ENCODE measurements at regions not wholly inside any gene's neighbourhood (a gene's known extent, or its start where the extent isn't known, plus 50 kb on each side); places are given as distances from the start of the nearest gene placed in this dataset.
"Not testable (repeated sequence)": the region's sequence is repeated elsewhere in the genome, so short reads cannot be mapped to it uniquely, and the experiment has no call there.

GRCh38 chr1:65621721-65622120, 171.0 kb upstream of the PDE4B start:
- CTCF ChIA-PET; H3K9me3 ChIP-seq; H3K27ac ChIP-seq (ENCODE audit: low read length); DNase-seq; H3K36me3 ChIP-seq (ENCODE audit: control insufficient read depth in 2 of 2, extremely low read depth in 1 of 2, insufficient read depth in 1 of 2, low read length in 1 of 2); H3K4me3 Mint-ChIP-seq; H3K4me3 ChIP-seq (ENCODE audit: control insufficient read depth in 1 of 2, extremely low read depth in 1 of 2, low read length in 1 of 2); POLR2A ChIA-PET; H3K4me1 ChIP-seq (ENCODE audit: control insufficient read depth in 1 of 2, extremely low read depth in 1 of 2, insufficient read depth in 2 of 2, low read length in 2 of 2); H3K27ac Mint-ChIP-seq; H3K9me3 Mint-ChIP-seq; ATAC-seq (replicated peaks in 1 of 4); H3K27me3 Mint-ChIP-seq; H3K36me3 Mint-ChIP-seq; H3K27me3 ChIP-seq (replicated peaks in 1 of 2; ENCODE audit: control insufficient read depth in 2 of 2, extremely low read depth in 1 of 2, insufficient read depth in 2 of 2, low read length in 1 of 2); H3K4me1 Mint-ChIP-seq: not testable (repeated sequence)
- WGBS (ENCODE audit: insufficient coverage) = 100% methylated on average over 1 of the region's 1 CpG

DNA sequence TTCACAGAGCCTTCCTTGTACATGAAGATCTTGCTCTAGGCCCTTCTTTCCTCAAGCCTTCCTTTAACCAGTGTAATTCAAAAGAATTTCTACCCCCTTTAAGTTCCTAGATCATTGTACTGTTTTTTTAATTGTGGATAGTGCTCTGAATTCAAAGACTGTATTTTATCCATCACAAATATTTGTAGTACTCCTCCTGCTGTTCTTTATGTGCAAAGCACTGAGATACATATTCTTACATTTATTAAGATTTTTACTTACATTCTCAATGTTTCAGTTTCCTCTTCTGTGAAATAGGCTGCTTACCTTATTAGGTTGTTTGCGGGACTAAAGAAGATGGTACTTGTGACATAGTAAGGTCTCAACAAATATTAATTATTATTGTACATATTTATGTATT, 168.8 kb upstream of the PDE4B start:
- H3K27me3 Mint-ChIP-seq = no peaks in the 10 kb centered on the region
- CTCF ChIA-PET = no interaction called here
- H3K27ac Mint-ChIP-seq = no peak overlapping the region
- POLR2A ChIA-PET = no interaction called here
- Histone ChIP-seq H3K4me1 (ENCODE audit: control insufficient read depth in 1 of 2, extremely low read depth in 1 of 2, insufficient read depth in 2 of 2, low read length in 2 of 2) (no peaks in the 10 kb centered on the region), H3K9me3 (no peaks in the 10 kb centered on the region), H3K4me3 (ENCODE audit: control insufficient read depth in 1 of 2, extremely low read depth in 1 of 2, low read length in 1 of 2) (no peak overlapping the region), H3K27ac (ENCODE audit: low read length) (no peak overlapping the region), H3K27me3 (replicated peaks in 1 of 2; ENCODE audit: control insufficient read depth in 2 of 2, extremely low read depth in 1 of 2, insufficient read depth in 2 of 2, low read length in 1 of 2) (no peaks in the 10 kb centered on the region), H3K36me3 (ENCODE audit: control insufficient read depth in 2 of 2, extremely low read depth in 1 of 2, insufficient read depth in 1 of 2, low read length in 1 of 2) (no peaks in the 10 kb centered on the region)
- H3K9me3 Mint-ChIP-seq = no peaks in the 10 kb centered on the region
- no peaks in the 10 kb centered on the region for H3K36me3 Mint-ChIP-seq
- WGBS (ENCODE audit: insufficient coverage) = no CpG with 5 or more reads among the region's 1 CpG
- H3K4me1 Mint-ChIP-seq = no peaks in the 10 kb centered on the region
- ATAC-seq (replicated peaks in 1 of 4) (no peak), DNase-seq (no peak)
- H3K4me3 Mint-ChIP-seq = no peak overlapping the region

- no peaks in the 10 kb centered on the region for H3K36me3 Mint-ChIP-seq
- no peak overlapping the region for H3K4me3 ChIP-seq (ENCODE audit: control insufficient read depth in 1 of 2, extremely low read depth in 1 of 2, low read length in 1 of 2)
- H3K9me3 ChIP-seq = no peaks in the 10 kb centered on the region
- no peaks in the 10 kb centered on the region for H3K36me3 ChIP-seq (ENCODE audit: control insufficient read depth in 2 of 2, extremely low read depth in 1 of 2, insufficient read depth in 1 of 2, low read length in 1 of 2)
- DNase-seq (no peak), ATAC-seq (replicated peaks in 1 of 4) (no peak)
- no peaks in the 10 kb centered on the region for H3K9me3 Mint-ChIP-seq
- no peak overlapping the region for H3K27ac ChIP-seq (ENCODE audit: low read length)
- H3K4me1 ChIP-seq (ENCODE audit: control insufficient read depth in 1 of 2, extremely low read depth in 1 of 2, insufficient read depth in 2 of 2, low read length in 2 of 2) = no peaks in the 10 kb centered on the region
- no peak overlapping the region for H3K4me3 Mint-ChIP-seq
- no peak overlapping the region for H3K27ac Mint-ChIP-seq
- H3K4me1 Mint-ChIP-seq = no peaks in the 10 kb centered on the region
- H3K27me3 ChIP-seq (replicated peaks in 1 of 2; ENCODE audit: control insufficient read depth in 2 of 2, extremely low read depth in 1 of 2, insufficient read depth in 2 of 2, low read length in 1 of 2) = no peaks in the 10 kb centered on the region
- H3K27me3 Mint-ChIP-seq = no peaks in the 10 kb centered on the region
- CTCF ChIA-PET = no interaction called here
- no CpG with 5 or more reads among the region's 2 CpGs for WGBS (ENCODE audit: insufficient coverage)
- POLR2A ChIA-PET = no interaction called here
Observed at GRCh38 chr1:65625528-65625927, 167.2 kb upstream of the PDE4B start.

- Histone ChIP-seq H3K4me3 (ENCODE audit: control insufficient read depth in 1 of 2, extremely low read depth in 1 of 2, low read length in 1 of 2) (no peak overlapping the region), H3K4me1 (ENCODE audit: control insufficient read depth in 1 of 2, extremely low read depth in 1 of 2, insufficient read depth in 2 of 2, low read length in 2 of 2) (no peaks in the 10 kb centered on the region), H3K36me3 (ENCODE audit: control insufficient read depth in 2 of 2, extremely low read depth in 1 of 2, insufficient read depth in 1 of 2, low read length in 1 of 2) (no peaks in the 10 kb centered on the region), H3K9me3 (no peaks in the 10 kb centered on the region), H3K27me3 (replicated peaks in 1 of 2; ENCODE audit: control insufficient read depth in 2 of 2, extremely low read depth in 1 of 2, insufficient read depth in 2 of 2, low read length in 1 of 2) (no peaks in the 10 kb centered on the region), H3K27ac (ENCODE audit: low read length) (no peak overlapping the region)
- no peak for DNase-seq
- no peaks in the 10 kb centered on the region for H3K36me3 Mint-ChIP-seq
- no peak overlapping the region for H3K4me3 Mint-ChIP-seq
- H3K4me1 Mint-ChIP-seq = no peaks in the 10 kb centered on the region
- no peaks in the 10 kb centered on the region for H3K27me3 Mint-ChIP-seq
- POLR2A ChIA-PET = no interaction called here
- no CpG with 5 or more reads among the region's 3 CpGs for WGBS (ENCODE audit: insufficient coverage)
- CTCF ChIA-PET = no interaction called here
- no peak for ATAC-seq (replicated peaks in 1 of 4)
- H3K9me3 Mint-ChIP-seq = no peaks in the 10 kb centered on the region
- H3K27ac Mint-ChIP-seq = no peak overlapping the region
Observed at GRCh38 chr1:65626003-65626402, 166.7 kb upstream of the PDE4B start.

DNA sequence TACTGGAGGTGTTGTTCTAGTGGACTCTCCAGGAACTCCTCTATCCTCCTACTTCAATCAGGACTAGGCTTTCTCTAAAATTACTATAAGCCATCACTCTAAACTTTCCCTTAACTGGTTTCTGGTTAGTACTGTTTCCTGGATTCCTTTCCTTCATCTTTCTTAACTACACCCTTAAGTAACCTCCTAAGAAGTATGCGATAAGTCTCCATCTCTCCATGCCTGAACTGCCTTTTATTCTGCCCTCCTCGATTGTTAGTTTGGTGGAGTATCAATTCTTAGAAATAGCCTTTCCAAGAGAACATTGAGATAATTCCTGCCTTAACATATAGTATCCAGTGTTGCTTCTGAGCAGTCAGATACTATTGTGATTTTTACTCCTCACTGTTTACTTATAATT, 162.9 kb upstream of the PDE4B start:
- Mint-ChIP-seq H3K4me3 (no peak overlapping the region), H3K4me1 (no peaks in the 10 kb centered on the region), H3K36me3 (no peaks in the 10 kb centered on the region), H3K27me3 (no peaks in the 10 kb centered on the region), H3K9me3 (no peaks in the 10 kb centered on the region), H3K27ac (no peak overlapping the region)
- DNase-seq (no peak), ATAC-seq (replicated peaks in 1 of 4) (no peak)
- no CpG with 5 or more reads among the region's 2 CpGs for WGBS (ENCODE audit: insufficient coverage)
- no peaks in the 10 kb centered on the region for H3K4me1 ChIP-seq (ENCODE audit: control insufficient read depth in 1 of 2, extremely low read depth in 1 of 2, insufficient read depth in 2 of 2, low read length in 2 of 2)
- no peaks in the 10 kb centered on the region for H3K27me3 ChIP-seq (replicated peaks in 1 of 2; ENCODE audit: control insufficient read depth in 2 of 2, extremely low read depth in 1 of 2, insufficient read depth in 2 of 2, low read length in 1 of 2)
- H3K9me3 ChIP-seq = no peaks in the 10 kb centered on the region
- CTCF ChIA-PET = no interaction called here
- no peaks in the 10 kb centered on the region for H3K36me3 ChIP-seq (ENCODE audit: control insufficient read depth in 2 of 2, extremely low read depth in 1 of 2, insufficient read depth in 1 of 2, low read length in 1 of 2)
- H3K4me3 ChIP-seq (ENCODE audit: control insufficient read depth in 1 of 2, extremely low read depth in 1 of 2, low read length in 1 of 2) = no peak overlapping the region
- no peak overlapping the region for H3K27ac ChIP-seq (ENCODE audit: low read length)
- POLR2A ChIA-PET = no interaction called here

- H3K4me1 ChIP-seq (ENCODE audit: control insufficient read depth in 1 of 2, extremely low read depth in 1 of 2, insufficient read depth in 2 of 2, low read length in 2 of 2) = no peaks in the 10 kb centered on the region
- no peak overlapping the region for H3K4me3 ChIP-seq (ENCODE audit: control insufficient read depth in 1 of 2, extremely low read depth in 1 of 2, low read length in 1 of 2)
- H3K27me3 ChIP-seq (replicated peaks in 1 of 2; ENCODE audit: control insufficient read depth in 2 of 2, extremely low read depth in 1 of 2, insufficient read depth in 2 of 2, low read length in 1 of 2) = no peaks in the 10 kb centered on the region
- no CpG with 5 or more reads among the region's 2 CpGs for WGBS (ENCODE audit: insufficient coverage)
- H3K36me3 ChIP-seq (ENCODE audit: control insufficient read depth in 2 of 2, extremely low read depth in 1 of 2, insufficient read depth in 1 of 2, low read length in 1 of 2) = no peaks in the 10 kb centered on the region
- Mint-ChIP-seq H3K4me3 (no peak overlapping the region), H3K27ac (no peak overlapping the region), H3K36me3 (no peaks in the 10 kb centered on the region), H3K27me3 (no peaks in the 10 kb centered on the region), H3K4me1 (no peaks in the 10 kb centered on the region), H3K9me3 (no peaks in the 10 kb centered on the region)
- ChIA-PET CTCF (no interaction called here), POLR2A (no interaction called here)
- H3K27ac ChIP-seq (ENCODE audit: low read length) = no peak overlapping the region
- DNase-seq (no peak), ATAC-seq (replicated peaks in 1 of 4) (no peak)
- no peaks in the 10 kb centered on the region for H3K9me3 ChIP-seq
Observed at GRCh38 chr1:65630855-65631254, 161.8 kb upstream of the PDE4B start.

GRCh38 chr1:65632235-65632634, 160.5 kb upstream of the PDE4B start:
- Histone ChIP-seq H3K27me3 (replicated peaks in 1 of 2; ENCODE audit: control insufficient read depth in 2 of 2, extremely low read depth in 1 of 2, insufficient read depth in 2 of 2, low read length in 1 of 2) (no peaks in the 10 kb centered on the region), H3K4me3 (ENCODE audit: control insufficient read depth in 1 of 2, extremely low read depth in 1 of 2, low read length in 1 of 2) (no peak overlapping the region), H3K9me3 (no peaks in the 10 kb centered on the region), H3K4me1 (ENCODE audit: control insufficient read depth in 1 of 2, extremely low read depth in 1 of 2, insufficient read depth in 2 of 2, low read length in 2 of 2) (no peaks in the 10 kb centered on the region), H3K27ac (ENCODE audit: low read length) (no peak overlapping the region), H3K36me3 (ENCODE audit: control insufficient read depth in 2 of 2, extremely low read depth in 1 of 2, insufficient read depth in 1 of 2, low read length in 1 of 2) (no peaks in the 10 kb centered on the region)
- 100% methylated on average over 1 of the region's 2 CpGs for WGBS (ENCODE audit: insufficient coverage)
- Mint-ChIP-seq H3K9me3 (no peaks in the 10 kb centered on the region), H3K27ac (no peak overlapping the region), H3K27me3 (no peaks in the 10 kb centered on the region), H3K4me1 (no peaks in the 10 kb centered on the region), H3K4me3 (no peak overlapping the region), H3K36me3 (no peaks in the 10 kb centered on the region)
- ATAC-seq (replicated peaks in 1 of 4) (no peak), DNase-seq (no peak)
- ChIA-PET POLR2A (no interaction called here), CTCF (no interaction called here)
